HG02798 (cell line): ENCODE measurements at regions not wholly inside any gene's neighbourhood (a gene's known extent, or its start where the extent isn't known, plus 50 kb on each side); places are given as distances from the start of the nearest gene placed in this dataset.

Source experiments
- ATAC-seq: cut with Tn5 transposase; IDR thresholded peaks from one replicate; pipeline ENCODE4 v1.9.1; 2021; ENCODE audit warnings: mild to moderate bottlenecking; ENCODE audit not compliant: unreplicated experiment, poor library complexity

DNA sequence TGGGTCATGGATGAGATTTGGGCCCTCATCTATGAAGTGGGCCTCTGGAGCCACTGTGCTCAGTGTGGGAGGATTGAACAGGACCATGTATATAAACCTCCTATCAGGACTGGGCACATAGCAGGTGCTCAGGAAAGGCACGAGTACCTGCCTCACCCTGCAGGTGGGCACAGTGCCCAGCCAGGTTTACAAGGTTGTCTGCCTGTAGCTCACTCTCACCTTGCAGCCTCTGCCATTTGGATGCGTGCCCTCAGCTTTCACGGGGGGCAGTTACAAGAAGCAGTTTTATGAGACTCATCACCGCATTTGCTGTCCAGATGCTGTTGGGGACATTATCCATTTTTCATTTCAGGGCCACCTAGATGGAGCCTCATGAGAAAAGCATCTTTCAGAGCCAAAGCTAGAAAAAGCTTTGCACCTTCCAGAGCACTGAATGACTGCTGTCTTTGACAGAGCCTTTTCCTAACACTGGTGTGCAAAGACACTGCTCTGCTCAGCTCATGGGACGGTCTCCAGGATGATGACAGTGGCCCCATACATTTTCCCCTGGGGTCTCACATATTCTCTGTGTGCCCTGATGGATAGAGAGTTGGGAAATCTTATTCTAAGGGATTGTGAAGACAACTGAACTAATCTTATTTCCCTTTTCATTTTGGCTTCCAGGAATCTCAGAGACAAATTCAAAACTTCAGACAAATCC lies 327.5 kb upstream of the RTL1 start:
- ATAC-seq, result no peak

DNA sequence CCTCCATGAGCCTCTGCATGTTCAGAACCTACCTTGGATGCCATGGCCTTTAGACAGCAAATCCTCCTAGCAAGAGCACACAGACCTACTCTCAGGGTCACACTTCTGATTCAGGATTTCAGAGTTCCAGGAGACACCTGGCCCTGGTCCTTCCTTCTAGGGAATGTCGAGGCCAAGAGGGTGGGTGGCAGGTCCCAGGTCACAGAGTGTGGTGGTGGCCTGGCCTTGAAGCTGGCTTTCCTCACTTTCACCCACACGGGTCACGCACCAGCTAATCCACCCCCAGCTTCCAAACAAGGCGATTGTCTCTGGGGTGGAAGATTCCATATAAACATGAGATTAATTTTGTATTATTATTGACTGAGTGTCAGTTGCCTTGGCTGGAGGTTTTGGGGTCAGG lies 328.3 kb upstream of the RTL1 start:
- no peak for ATAC-seq

DNA sequence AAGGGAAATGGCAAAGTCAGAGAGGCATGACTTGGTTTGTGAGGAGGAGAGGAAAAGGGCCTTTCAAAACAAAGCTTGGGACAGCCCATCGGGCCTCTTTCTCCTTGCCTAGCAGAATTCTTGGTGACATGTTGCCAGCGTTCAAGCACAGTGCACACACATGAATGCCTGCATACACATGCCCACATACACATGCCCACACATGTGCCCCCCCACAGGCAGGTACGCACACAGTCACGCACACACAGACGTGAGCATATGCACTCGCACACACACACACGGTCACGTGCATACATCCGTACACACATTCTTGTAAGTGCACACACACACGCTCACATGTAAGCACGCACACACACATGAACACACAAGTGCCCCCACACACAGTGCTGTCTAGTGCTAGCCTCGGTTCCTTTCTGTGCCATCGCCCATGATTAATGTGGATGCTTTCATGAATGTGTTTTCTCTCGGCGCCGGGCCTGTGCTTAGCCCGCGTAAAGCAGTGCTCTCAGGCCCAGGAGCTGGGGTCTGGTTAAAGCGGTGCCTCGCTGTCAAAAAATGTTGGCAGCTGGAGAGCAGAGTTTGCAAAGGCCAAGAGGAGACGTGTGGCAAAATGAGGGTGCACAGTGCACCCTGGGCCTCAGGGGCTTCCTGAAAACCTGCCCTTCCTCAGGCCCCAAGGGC lies 328.8 kb upstream of the DIO3 start:
- no peak for ATAC-seq

DNA sequence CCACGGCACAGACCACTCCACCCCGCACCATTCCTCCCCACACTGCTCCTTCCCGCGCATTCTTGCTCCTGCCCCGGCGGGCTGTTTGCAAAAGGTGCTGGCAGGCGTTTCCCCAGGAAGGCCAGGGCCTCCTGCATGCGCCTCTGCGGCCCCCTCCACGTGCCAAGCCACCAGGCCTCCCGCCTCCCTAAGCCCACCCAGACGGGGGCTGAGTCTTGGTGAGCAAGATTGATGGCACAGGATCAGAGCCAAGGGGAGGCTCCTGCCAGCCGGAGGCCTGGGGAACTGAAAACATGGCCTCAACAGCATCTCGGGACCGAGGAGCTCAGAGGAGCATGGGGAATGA lies 328.3 kb upstream of the DIO3 start:
- ATAC-seq, result no peak

DNA sequence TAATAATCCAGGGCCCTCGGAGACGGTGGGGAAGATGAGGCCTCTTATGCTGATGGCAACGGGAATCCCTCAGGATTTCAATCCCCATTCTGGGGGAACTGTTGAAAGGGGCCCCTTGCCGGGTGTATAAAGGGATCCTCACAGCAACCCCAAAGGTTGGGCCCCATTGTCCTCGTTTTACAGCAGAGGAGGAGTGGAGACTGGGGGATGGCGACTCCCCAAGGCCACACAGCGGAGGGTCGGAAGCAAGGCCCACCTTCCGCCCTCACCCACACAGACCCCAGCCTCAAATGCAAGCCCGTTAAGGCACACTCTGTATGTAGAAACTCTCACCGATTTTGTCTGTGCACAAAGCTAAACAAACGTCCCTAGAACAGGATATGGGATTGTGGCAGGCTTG lies 327.9 kb upstream of the DIO3 start:
- ATAC-seq, result no peak

DNA sequence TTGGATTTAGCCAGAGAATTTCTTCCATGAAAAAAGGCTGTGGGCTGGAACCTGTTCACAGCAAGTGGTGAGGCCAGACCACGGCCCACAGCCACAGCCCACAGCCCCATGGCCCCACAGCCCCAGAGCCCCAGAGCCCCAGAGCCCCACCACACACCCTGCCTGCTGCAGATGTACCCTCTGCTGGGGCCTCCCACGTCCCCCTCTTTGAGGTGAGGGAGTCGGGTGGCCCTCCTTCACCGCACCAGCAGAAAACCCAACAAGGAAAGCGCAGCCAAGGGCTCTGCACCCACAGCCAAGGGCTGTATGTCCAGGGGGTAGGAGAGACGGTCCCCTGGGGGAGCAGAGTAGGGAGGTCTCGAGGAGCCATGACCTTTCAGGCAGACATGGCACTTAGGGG lies 327.5 kb upstream of the DIO3 start:
- no peak for ATAC-seq

DNA sequence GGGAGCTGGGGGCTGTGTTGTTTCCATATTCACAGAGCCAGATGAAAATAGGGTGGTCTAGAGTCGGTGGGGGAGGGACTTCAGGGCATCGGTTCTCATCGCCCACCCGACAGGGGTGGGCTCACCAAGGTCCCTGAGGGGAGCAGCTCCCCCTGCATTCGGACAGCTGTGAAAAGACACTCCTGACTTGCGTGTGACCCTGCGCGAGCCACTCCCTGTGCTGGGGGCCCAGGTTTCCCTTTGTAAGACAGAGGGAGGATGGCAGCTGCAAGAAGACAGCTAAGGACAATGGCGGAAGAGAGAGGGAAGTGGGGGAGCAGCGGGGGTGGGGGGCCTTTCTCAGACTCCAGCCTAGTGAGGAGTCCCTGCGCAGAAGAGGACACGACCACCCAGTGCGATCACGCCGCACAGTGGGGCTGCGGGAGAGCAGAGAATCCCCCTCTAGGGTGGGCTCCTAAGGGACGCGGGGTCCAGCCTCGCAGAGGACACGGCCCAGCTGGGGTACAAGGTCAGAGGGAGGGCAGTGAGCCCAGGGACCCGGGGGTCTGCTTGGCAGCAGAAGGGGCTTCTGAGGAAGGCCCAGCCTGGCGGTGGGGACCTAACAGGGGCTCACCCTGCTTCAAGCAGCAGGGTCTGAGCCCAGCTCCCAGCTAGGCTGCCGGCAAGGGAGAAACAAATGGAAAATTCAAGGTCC lies 326.9 kb upstream of the DIO3 start:
- no peak for ATAC-seq

DNA sequence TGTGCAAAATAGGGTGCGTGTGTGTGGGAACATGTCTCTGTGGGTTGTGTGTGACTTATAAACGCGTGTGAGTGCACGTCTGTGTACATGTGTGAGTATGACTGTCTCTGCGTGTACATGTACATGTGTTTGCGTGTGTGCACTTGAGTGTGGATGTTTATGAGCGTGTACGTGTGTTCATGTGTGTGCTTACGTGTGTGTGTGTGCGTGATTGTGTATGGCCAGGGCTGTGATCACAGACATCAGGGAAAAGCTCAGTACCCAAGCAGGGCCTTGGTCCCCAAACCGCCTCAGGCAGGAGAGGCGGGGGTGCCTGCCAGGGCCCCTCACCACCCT lies 326.3 kb upstream of the DIO3 start:
- ATAC-seq, result no peak

DNA sequence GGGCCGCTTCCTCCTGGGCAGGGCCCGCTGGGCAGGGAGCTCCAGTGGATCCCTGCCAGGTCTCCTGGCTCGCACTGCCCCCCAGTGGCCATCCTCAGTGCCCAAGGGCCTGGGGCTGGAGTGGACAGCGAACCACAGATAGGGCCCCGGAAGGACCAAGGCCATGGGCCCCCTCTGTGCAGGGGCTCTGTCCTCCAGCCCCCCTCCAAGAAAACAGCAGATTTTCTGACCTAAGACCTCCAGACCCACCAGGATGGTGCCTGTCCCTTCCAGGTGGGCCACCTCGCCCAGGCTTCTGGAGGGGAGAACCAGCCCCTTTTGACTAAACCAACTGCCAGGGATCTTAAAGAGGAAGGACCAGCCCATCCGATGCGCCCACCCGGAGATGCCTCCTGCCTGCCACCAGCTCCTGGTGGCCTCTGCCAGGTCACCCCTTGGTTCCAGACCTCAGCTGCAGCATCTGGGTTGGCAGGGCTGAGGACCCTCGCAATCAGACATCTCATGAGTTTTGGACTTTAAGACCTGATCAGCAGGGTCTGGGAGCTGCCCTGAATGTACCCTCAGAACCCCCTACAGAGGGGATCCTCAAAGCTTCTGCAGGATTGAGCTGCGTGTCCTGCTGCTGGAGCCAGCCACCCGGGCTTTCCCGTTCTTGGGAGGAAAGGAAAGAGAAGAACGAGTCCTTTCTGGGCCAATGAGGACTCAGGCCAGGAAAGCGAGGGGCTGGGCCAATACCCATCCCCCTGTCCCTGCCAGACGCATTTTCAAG lies 325.8 kb upstream of the DIO3 start:
- ATAC-seq, result no peak

DNA sequence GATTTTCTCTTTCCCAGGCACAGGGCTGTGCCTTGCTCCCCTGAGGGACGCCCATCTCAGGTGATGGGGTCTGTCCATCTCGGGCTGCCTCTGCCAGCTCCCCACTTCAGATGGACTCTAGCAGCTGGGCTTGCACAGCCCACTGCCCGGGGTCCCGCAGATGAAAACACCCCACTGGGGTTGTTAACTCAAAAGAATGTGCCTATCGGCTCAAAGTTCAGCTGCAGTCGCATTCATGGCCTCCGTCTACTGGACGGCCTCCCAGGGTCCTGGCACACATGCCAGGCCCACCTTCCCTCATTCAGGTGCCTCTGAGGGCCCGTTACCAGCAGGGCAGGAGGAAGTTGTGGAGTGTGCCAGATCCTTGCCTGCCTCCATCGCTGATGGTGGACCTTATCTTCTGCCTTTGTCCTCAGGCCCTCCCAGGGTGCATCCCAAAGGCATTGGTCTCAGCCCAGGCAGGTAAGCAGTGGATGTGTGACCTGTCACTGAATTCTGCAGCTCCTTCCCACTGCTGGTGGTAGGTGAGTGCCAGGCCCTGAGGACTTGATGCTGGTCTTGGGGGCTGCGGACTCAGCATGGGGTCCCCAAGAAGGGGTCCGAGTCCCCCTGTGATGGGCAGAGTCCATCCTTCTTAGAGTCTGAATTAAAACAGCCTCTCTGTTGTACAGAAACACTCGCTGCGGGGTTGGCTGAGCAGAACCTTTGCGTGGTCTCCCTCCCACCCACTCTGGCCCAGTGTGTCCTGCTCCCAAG lies 324.6 kb upstream of the DIO3 start:
- ATAC-seq, result no peak

DNA sequence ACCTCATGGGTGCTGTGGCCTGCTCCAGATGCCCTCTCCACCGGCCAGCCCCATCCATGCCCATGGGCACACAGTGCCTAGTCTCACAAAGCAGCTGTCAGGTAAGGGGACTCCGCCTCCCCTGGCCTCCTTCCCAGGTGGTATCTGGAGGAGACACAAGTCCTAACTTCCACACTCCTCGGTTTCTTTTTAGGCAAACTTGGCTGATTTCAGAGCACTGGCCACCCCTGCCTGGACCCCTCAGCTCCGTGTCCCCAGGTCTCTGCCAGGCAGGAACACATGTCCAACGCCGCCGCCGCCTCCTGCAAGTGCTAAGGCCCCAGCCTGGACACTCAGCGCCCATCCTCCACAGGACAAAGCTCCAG lies 324.1 kb upstream of the DIO3 start:
- no peak for ATAC-seq

DNA sequence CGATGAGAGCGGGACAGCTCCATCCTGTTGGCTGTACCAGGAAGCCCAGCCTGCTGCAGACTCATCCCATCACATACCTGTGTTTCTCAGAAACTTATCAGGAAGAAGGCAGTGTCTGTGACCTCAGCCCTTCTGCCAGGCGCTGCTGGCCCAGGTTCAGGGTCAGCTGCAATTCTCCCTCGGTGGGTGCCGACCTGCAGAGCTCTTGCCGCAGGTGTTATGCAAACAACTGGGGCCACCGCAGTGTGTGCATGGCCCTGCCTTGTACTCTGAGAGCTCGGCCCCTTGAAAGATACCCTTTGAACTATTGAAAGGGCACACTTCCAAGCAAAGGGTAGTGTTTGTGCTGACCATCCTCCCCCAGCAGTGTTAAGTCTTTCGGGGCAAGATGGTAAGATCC lies 322.2 kb upstream of the DIO3 start:
- ATAC-seq, result no peak

DNA sequence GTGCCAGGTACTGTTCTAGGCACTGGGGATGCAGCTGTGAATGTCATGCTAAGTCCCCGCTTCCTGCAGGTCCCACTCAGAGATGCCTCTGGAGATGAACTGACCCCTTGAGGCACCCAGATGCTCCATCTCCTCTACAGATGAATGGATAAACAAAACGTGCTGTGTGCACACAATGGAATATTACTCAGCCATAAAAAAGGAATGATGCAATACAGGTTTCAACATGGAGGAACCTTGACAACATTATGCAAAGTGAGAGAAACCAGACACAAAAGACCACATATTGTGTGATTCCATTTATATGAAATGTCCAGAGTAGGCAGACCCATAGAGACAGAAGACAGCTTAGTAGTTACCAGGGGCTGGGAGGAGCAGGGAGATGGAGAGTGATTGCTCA lies 320.1 kb upstream of the DIO3 start:
- ATAC-seq, result no peak

DNA sequence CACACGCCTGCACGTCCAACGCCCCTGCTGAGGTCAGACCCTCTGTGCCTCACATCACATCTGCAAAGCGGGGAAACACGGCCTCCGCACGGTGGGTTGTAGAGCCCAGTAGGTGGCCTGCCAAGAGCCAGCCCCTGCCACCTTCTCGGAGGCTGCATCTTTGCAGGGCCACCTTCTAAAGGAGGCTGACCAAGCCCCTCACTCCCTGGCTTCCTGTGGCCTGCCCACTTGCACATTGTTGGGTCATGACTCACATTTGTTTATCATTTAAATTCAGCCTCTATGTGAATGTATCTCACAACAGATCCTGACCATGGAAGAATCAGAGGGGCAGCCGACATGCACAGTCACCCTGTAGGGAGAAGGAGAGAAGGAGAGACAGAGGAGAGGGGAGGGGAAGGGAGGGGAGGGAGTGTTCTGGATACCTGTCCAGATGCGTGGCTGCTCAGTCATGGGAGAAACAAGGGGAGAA lies 319.5 kb upstream of the DIO3 start:
- no peak for ATAC-seq

DNA sequence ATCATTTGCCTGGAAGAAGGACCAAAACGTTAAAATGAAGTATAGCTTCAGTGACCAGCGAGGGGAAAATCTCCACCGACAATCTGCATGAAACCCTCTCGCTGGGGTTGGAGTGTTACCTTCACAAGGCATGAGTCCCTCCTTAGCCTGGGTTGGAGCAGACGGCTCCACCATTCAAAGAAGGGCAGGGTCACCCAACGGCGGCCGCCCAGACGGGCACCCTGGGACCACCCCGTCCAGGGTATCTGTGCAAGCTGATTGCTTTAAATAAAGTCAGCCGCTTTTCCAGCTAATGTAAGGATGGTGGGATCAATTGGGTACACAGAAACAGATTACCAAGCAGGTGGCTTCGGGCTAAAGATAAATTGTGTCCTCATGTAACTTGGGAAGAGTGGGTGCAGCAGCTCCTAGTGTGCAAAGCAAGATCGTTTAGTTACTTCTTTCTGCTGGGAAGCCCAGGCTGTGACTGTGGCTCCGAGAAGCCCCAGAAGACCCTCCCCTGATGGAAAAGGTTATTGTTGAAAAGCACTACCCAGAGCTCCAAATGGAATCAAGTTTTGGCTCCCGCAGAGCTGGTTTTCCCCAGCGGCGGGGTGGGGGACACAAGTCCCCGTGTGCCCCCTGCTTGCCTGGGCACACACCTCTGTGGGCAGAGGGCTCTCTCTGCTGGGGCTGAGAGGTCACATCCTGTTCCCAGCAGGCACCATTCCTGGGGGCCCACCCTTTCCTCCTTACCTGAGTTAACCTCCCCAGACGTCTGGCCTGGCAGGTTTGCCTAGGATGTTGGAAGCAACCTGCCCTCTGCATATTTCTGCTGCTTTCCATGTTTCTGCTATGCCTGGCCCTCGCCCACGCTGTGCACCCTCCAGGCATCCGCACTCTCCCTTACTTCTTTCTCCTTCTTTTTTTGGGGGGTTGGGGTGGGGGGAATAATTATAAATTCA lies 318.6 kb upstream of the DIO3 start:
- no peak for ATAC-seq

DNA sequence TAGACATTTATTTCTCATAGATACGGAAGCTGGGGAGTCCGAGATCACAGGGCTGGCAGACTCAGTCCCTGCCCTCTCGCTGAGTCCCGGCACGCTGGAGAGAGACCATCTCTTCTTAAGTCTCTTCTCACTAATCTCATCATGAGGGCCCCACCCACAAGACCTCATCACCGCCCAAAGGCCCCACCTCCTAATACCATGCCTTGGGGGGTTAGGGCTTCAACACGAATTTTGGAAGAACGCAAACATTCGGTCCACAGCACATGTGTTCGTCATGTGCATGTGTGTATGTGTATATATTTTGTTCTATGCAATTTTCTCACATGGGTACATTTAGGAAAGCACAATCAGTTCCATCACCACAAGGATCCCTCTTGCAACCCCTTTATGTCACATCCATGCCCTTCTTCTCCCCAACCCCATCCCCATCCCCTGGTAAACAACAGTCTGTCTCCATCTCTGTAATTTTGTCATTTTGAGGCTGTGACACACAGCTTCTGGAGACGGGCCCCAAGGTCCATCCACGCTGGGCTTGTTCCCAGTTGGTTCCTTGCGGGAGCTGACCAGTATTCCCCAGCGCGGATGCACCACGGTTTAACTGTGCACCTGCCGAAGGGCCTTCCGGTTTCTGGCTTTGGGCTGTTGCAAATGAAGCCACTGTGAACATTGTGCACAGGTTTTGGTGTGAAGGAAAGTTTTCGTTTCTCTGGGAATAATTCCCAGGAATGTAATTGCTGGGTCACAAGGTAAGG lies 317.5 kb upstream of the DIO3 start:
- no peak for ATAC-seq

DNA sequence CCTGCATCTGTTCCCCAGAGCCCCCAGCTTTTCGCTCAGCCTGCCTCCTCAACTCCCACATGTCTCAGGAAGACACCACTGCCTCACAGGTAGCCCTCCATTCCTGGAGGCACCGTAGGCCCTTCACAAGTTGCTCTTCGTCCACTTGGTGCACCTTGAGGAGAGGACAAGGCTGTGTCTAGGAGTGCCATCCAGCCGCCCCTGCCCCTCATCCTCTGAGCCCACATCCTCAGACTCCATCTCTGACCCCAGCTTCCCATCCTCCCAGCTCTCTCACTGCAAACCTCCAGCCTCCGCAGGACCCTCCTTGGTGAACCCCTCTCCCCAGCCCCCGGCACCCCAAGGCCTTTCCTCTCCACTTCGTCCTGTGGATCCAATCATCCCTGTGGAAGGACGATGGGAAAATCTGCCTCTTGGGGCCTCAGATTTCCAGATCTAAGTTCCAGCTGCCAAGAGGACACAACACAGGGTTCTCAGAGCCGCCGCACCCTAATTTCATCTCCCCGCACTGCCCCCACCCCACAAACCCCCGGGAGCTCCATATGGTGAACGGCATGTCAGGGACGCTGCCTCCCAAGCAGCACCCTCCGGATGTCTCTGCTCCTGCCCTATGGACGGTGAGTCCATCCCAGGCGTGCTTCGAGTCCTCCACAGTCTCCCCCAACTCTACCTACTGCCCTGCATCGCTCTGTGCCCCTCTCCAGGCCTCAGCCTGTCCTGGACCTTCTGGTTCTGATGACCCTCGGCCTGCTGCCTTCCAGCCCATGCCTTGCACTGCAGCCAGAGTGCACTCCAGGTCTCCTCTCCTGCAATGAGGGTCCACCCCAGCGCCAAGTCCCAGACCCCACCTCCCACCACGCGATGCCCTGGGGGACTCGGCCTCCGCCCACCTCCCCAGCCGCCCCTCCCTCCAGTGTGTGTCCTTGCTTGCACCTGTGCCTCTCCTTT lies 314.1 kb upstream of the DIO3 start:
- ATAC-seq, result no peak
